Upper lobe of right lung (tissue), 1 donor: ENCODE measurements at regions not wholly inside any gene's neighbourhood (a gene's known extent, or its start where the extent isn't known, plus 50 kb on each side); places are given as distances from the start of the nearest gene placed in this dataset.

ENCODE experiments used
- ATAC-seq: fragments of 200-7000 bp; cut with Tn5 transposase; one replicate; pipeline ENCODE4 v1.9.1; 2020; ENCODE audit warnings: mild to moderate bottlenecking, moderate library complexity
- DNase-seq: peaks from one replicate; pipeline ENCODE4 v3.0.0-alpha.2; 2020
- H3K27ac ChIP-seq: fragments of 200-600 bp; one replicate; pipeline ENCODE4 v1.8.0; 2022
- H3K27me3 ChIP-seq: fragments of 200-600 bp; one replicate; pipeline ENCODE4 v1.8.0; 2022; ENCODE audit warnings: mild to moderate bottlenecking
- H3K36me3 ChIP-seq: fragments of 200-600 bp; one replicate; pipeline ENCODE4 v1.8.0; 2022
- H3K4me1 ChIP-seq: fragments of 200-600 bp; one replicate; pipeline ENCODE4 v1.8.0; 2022
- H3K4me3 ChIP-seq: fragments of 200-600 bp; one replicate; pipeline ENCODE4 v1.8.0; 2022; ENCODE audit warnings: mild to moderate bottlenecking
- H3K9me3 ChIP-seq: fragments of 200-600 bp; one replicate; pipeline ENCODE4 v1.8.0; 2022
- CTCF ChIP-seq: fragments of 200-600 bp; IDR thresholded peaks from one replicate; pipeline ENCODE4 v1.8.0; 2022; ENCODE audit warnings: antibody characterized with exemption
- intact Hi-C: fragments of 100-400 bp; cut with DNase I; formaldehyde crosslinking; loops from one replicate; pipeline ENCODE4 v1.11.0; 2022
- donor health status: DM: no; HTN: yes; CAD: no; lungs with severe emphysema.

GRCh38 chr15:53414167-53414566 is 345.3 kb downstream of the WDR72 start:
- no peak overlapping the region for H3K4me3 ChIP-seq
- H3K27ac ChIP-seq: no peak overlapping the region
- H3K27me3 ChIP-seq: no peaks in the 10 kb centered on the region
- no peaks in the 10 kb centered on the region for H3K4me1 ChIP-seq
- ATAC-seq (no peak), DNase-seq (no peak)
- intact Hi-C loops: no loop called here
- no peak for TF ChIP-seq CTCF
- no peaks in the 10 kb centered on the region for H3K36me3 ChIP-seq
- H3K9me3 ChIP-seq: no peaks in the 10 kb centered on the region

DNA sequence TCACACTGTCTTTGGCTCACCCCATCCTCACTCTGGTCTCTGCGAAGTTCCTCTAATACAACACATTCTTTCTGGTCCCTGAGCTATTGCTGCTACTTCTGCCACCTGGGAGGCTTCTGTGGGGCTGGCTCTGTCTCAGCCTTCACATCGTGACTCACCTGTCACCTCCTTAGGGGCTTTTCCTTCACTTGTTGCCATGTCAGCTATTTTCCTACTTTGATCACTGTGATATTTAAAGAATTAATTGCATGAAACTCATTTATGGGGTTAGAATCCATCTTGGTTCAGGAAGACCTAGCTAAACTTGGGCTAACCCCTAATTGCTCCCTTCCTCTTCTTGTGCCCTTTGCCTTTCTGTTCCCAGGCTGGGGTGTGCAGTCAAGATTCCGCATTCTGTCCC is 346.9 kb downstream of the WDR72 start:
- H3K4me1 ChIP-seq: no peaks in the 10 kb centered on the region
- intact Hi-C loops: no loop called here
- no peak for TF ChIP-seq CTCF
- ATAC-seq (no peak), DNase-seq (no peak)
- H3K27ac ChIP-seq: no peak overlapping the region
- no peak overlapping the region for H3K4me3 ChIP-seq
- no peaks in the 10 kb centered on the region for H3K36me3 ChIP-seq
- no peaks in the 10 kb centered on the region for H3K9me3 ChIP-seq
- no peaks in the 10 kb centered on the region for H3K27me3 ChIP-seq

GRCh38 chr15:53404930-53405493 is 354.5 kb downstream of the WDR72 start:
- no peak for ATAC-seq
- H3K27me3 ChIP-seq: no peaks in the 10 kb centered on the region

DNA sequence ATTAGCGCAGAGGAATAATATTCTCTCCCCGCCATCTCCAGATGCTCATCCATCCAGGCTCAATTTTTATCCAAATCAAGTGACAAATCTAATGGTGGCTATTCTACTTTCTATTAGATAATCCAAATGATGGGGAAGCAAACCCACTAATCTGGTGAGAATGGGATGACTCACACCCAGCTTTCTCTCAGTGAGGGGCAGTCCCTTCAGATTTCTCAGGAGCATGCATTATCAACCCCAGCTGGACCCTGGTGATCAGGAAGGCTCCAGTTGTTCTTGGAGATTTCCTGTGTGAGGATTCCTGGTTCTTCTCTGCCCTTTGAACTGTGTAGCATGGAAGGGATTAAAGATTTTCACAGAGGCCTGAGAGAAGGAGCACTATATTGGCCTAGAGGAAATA is 358.0 kb downstream of the WDR72 start:
- Histone ChIP-seq H3K9me3 (no peaks in the 10 kb centered on the region), H3K27ac (no peak overlapping the region), H3K4me1 (no peaks in the 10 kb centered on the region), H3K36me3 (no peaks in the 10 kb centered on the region), H3K27me3 (no peaks in the 10 kb centered on the region), H3K4me3 (no peak overlapping the region)
- intact Hi-C loops: no loop called here
- no peak for DNase-seq
- no peak for TF ChIP-seq CTCF
- no peak for ATAC-seq

More at GRCh38 chr15:53404930-53405493, 354.5 kb downstream of the WDR72 start:
- DNase-seq: no peak
- Histone ChIP-seq H3K4me3 (no peak overlapping the region), H3K36me3 (no peaks in the 10 kb centered on the region), H3K4me1 (no peaks in the 10 kb centered on the region), H3K27ac (no peak overlapping the region), H3K9me3 (no peaks in the 10 kb centered on the region)
- no peak for TF ChIP-seq CTCF
- intact Hi-C loops: no loop called here

GRCh38 chr15:53400986-53401385 is 358.5 kb downstream of the WDR72 start:
- ATAC-seq: no peak
- no peak for TF ChIP-seq CTCF
- H3K4me3 ChIP-seq: no peak overlapping the region
- intact Hi-C loops: no loop called here
- no peak overlapping the region for H3K27ac ChIP-seq
- DNase-seq: no peak
- no peaks in the 10 kb centered on the region for H3K9me3 ChIP-seq
- no peaks in the 10 kb centered on the region for H3K36me3 ChIP-seq
- no peaks in the 10 kb centered on the region for H3K4me1 ChIP-seq
- no peaks in the 10 kb centered on the region for H3K27me3 ChIP-seq

GRCh38 chr15:53397041-53397616 is 362.3 kb downstream of the WDR72 start:
- ATAC-seq (no peak), DNase-seq (no peak)
- intact Hi-C loops: no loop called here
- H3K27me3 ChIP-seq: no peaks in the 10 kb centered on the region
- no peak overlapping the region for H3K4me3 ChIP-seq
- no peak overlapping the region for H3K27ac ChIP-seq
- H3K9me3 ChIP-seq: no peaks in the 10 kb centered on the region
- no peak for TF ChIP-seq CTCF
- no peaks in the 10 kb centered on the region for H3K4me1 ChIP-seq
- no peaks in the 10 kb centered on the region for H3K36me3 ChIP-seq
